ENCODE measurements at regions not wholly inside any gene's neighbourhood (a gene's known extent, or its start where the extent isn't known, plus 50 kb on each side); places are given as distances from the start of the nearest gene placed in this dataset.

- CTCF ChIA-PET: no interaction called here
- H3K9me3 Mint-ChIP-seq (ENCODE audit: low read depth, unreplicated experiment): peaks cover 3% of the 10 kb centered on the region
- intact Hi-C loops (cut with micrococcal nuclease; ENCODE audit: unreplicated experiment): no loop called here
- peaks cover 9% of the 10 kb centered on the region for H3K4me1 Mint-ChIP-seq (ENCODE audit: low read depth, unreplicated experiment)
- H3K4me3 Mint-ChIP-seq (ENCODE audit: low read depth, unreplicated experiment): no peak overlapping the region
- DNase-seq: no peak
- no peaks in the 10 kb centered on the region for H3K27me3 Mint-ChIP-seq (ENCODE audit: unreplicated experiment)
- no peak overlapping the region for H3K27ac Mint-ChIP-seq (ENCODE audit: unreplicated experiment)
- no peak for TF ChIP-seq CTCF (IDR thresholded peaks at IDR 0.05; ENCODE audit: unreplicated experiment)
- H3K36me3 Mint-ChIP-seq (ENCODE audit: insufficient read depth, unreplicated experiment): no peaks in the 10 kb centered on the region
- no TSS peak for BruUV-seq (replicated peaks)
These were observed 136.3 kb downstream of the DIPK2A start for GRCh38 chr3:144107923-144108322.

GRCh38 chr3:144109944-144110343 is 138.3 kb downstream of the DIPK2A start:
- DNase-seq: no peak
- CTCF ChIA-PET: no interaction called here
- intact Hi-C loops (cut with micrococcal nuclease; ENCODE audit: unreplicated experiment): no loop called here
- Mint-ChIP-seq H3K36me3 (ENCODE audit: insufficient read depth, unreplicated experiment) (no peaks in the 10 kb centered on the region), H3K27me3 (ENCODE audit: unreplicated experiment) (no peaks in the 10 kb centered on the region), H3K4me3 (ENCODE audit: low read depth, unreplicated experiment) (no peak overlapping the region), H3K27ac (ENCODE audit: unreplicated experiment) (no peak overlapping the region), H3K4me1 (ENCODE audit: low read depth, unreplicated experiment) (peaks cover 9% of the 10 kb centered on the region), H3K9me3 (ENCODE audit: low read depth, unreplicated experiment) (peaks cover 3% of the 10 kb centered on the region)
- TF ChIP-seq CTCF (IDR thresholded peaks at IDR 0.05; ENCODE audit: unreplicated experiment): no peak
- no TSS peak for BruUV-seq (replicated peaks)

GRCh38 chr3:144112036-144112435 is 140.4 kb downstream of the DIPK2A start:
- intact Hi-C loops (cut with micrococcal nuclease; ENCODE audit: unreplicated experiment): no loop called here
- CTCF ChIA-PET: no interaction called here
- DNase-seq: no peak
- TF ChIP-seq CTCF (IDR thresholded peaks at IDR 0.05; ENCODE audit: unreplicated experiment): no peak
- BruUV-seq (replicated peaks): no TSS peak
- Mint-ChIP-seq H3K9me3 (ENCODE audit: low read depth, unreplicated experiment) (peaks cover 3% of the 10 kb centered on the region), H3K4me1 (ENCODE audit: low read depth, unreplicated experiment) (no peaks in the 10 kb centered on the region), H3K36me3 (ENCODE audit: insufficient read depth, unreplicated experiment) (no peaks in the 10 kb centered on the region), H3K27ac (ENCODE audit: unreplicated experiment) (no peak overlapping the region), H3K27me3 (ENCODE audit: unreplicated experiment) (no peaks in the 10 kb centered on the region), H3K4me3 (ENCODE audit: low read depth, unreplicated experiment) (no peak overlapping the region)

GRCh38 chr3:144112437-144112836 is 140.8 kb downstream of the DIPK2A start:
- intact Hi-C loops (cut with micrococcal nuclease; ENCODE audit: unreplicated experiment): no loop called here
- H3K27ac Mint-ChIP-seq (ENCODE audit: unreplicated experiment): no peak overlapping the region
- no peak for TF ChIP-seq CTCF (IDR thresholded peaks at IDR 0.05; ENCODE audit: unreplicated experiment)
- peaks cover 3% of the 10 kb centered on the region for H3K9me3 Mint-ChIP-seq (ENCODE audit: low read depth, unreplicated experiment)
- H3K4me3 Mint-ChIP-seq (ENCODE audit: low read depth, unreplicated experiment): no peak overlapping the region
- no peaks in the 10 kb centered on the region for H3K36me3 Mint-ChIP-seq (ENCODE audit: insufficient read depth, unreplicated experiment)
- DNase-seq: no peak
- H3K27me3 Mint-ChIP-seq (ENCODE audit: unreplicated experiment): no peaks in the 10 kb centered on the region
- BruUV-seq (replicated peaks): no TSS peak
- H3K4me1 Mint-ChIP-seq (ENCODE audit: low read depth, unreplicated experiment): no peaks in the 10 kb centered on the region
- CTCF ChIA-PET: no interaction called here

- no TSS peak for BruUV-seq (replicated peaks)
- Mint-ChIP-seq H3K4me1 (ENCODE audit: low read depth, unreplicated experiment) (no peaks in the 10 kb centered on the region), H3K27ac (ENCODE audit: unreplicated experiment) (no peak overlapping the region), H3K4me3 (ENCODE audit: low read depth, unreplicated experiment) (no peak overlapping the region), H3K27me3 (ENCODE audit: unreplicated experiment) (no peaks in the 10 kb centered on the region), H3K36me3 (ENCODE audit: insufficient read depth, unreplicated experiment) (no peaks in the 10 kb centered on the region), H3K9me3 (ENCODE audit: low read depth, unreplicated experiment) (peaks cover 3% of the 10 kb centered on the region)
- CTCF ChIA-PET: no interaction called here
- intact Hi-C loops (cut with micrococcal nuclease; ENCODE audit: unreplicated experiment): no loop called here
- no peak for TF ChIP-seq CTCF (IDR thresholded peaks at IDR 0.05; ENCODE audit: unreplicated experiment)
- no peak for DNase-seq
These were observed 143.1 kb downstream of the DIPK2A start for GRCh38 chr3:144114767-144115166.

All from Calu3 (cell line).